Progenitor cell of endocrine pancreas (in vitro differentiated cells): ENCODE measurements at regions not wholly inside any gene's neighbourhood (a gene's known extent, or its start where the extent isn't known, plus 50 kb on each side); places are given as distances from the start of the nearest gene placed in this dataset.

ENCODE experiments used
- DNase-seq: peaks from one replicate; pipeline ENCODE4 v3.0.0; 2021; ENCODE audit warnings: low spot score; ENCODE audit not compliant: unreplicated experiment
- H3K27ac Mint-ChIP-seq: 2 replicates; pipeline ENCODE4 v1.8.0; 2021; ENCODE audit warnings: mild to moderate bottlenecking, moderate library complexity, mixed read lengths
- H3K27me3 Mint-ChIP-seq: 2 replicates; pipeline ENCODE4 v1.8.0; 2021; ENCODE audit warnings: mixed read lengths
- H3K36me3 Mint-ChIP-seq: 2 replicates; pipeline ENCODE4 v1.8.0; 2022; ENCODE audit warnings: mixed read lengths; ENCODE audit not compliant: insufficient read depth
- H3K4me1 Mint-ChIP-seq: 2 replicates; pipeline ENCODE4 v1.8.0; 2021; ENCODE audit warnings: low read depth, mixed read lengths
- H3K4me3 Mint-ChIP-seq: 2 replicates; pipeline ENCODE4 v1.8.0; 2021; ENCODE audit warnings: low read depth, mild to moderate bottlenecking, moderate library complexity, mixed read lengths
- H3K9me3 Mint-ChIP-seq: 2 replicates; pipeline ENCODE4 v1.8.0; 2021; ENCODE audit warnings: low read depth, mixed read lengths
- TF ChIP-seq, protein P1 (sequence below): fragments of 200-600 bp; sonication (generic); IDR thresholded peaks from one replicate; pipeline ENCODE4 v1.5.0; 2021; ENCODE audit warnings: antibody characterized with exemption, mild to moderate bottlenecking; ENCODE audit not compliant: unreplicated experiment

- Mint-ChIP-seq H3K27ac (no peak overlapping the region), H3K27me3 (peaks cover 9% of the 10 kb centered on the region), H3K9me3 (no peaks in the 10 kb centered on the region), H3K4me3 (no peak overlapping the region), H3K36me3 (no peaks in the 10 kb centered on the region), H3K4me1 (no peaks in the 10 kb centered on the region)
- TF ChIP-seq, protein P1, sequence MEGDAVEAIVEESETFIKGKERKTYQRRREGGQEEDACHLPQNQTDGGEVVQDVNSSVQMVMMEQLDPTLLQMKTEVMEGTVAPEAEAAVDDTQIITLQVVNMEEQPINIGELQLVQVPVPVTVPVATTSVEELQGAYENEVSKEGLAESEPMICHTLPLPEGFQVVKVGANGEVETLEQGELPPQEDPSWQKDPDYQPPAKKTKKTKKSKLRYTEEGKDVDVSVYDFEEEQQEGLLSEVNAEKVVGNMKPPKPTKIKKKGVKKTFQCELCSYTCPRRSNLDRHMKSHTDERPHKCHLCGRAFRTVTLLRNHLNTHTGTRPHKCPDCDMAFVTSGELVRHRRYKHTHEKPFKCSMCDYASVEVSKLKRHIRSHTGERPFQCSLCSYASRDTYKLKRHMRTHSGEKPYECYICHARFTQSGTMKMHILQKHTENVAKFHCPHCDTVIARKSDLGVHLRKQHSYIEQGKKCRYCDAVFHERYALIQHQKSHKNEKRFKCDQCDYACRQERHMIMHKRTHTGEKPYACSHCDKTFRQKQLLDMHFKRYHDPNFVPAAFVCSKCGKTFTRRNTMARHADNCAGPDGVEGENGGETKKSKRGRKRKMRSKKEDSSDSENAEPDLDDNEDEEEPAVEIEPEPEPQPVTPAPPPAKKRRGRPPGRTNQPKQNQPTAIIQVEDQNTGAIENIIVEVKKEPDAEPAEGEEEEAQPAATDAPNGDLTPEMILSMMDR: no peak
- no peak for DNase-seq
These were observed 507.8 kb upstream of the EEF2KMT start for GRCh38 chr16:5605404-5605803.

DNA sequence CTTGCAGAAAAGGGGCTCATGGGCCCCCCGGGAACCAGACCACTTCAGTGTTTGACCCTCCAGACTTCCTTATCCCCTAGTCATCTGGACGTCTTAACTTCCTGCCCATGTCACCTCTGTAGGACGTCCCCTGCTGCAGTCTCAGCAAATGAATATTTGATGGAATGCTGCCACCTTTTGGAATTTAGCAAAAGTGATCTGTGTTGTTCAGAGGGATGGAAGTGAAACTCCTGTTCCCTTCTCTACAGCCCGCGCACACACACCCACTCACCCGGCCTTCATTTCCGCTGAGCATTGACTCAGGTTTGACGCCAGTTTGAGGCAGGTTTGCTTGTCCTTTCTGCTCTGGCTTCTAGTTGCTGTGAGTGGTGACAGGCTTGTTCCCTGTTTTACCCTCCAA lies 507.2 kb upstream of the EEF2KMT start:
- Mint-ChIP-seq H3K27ac (no peak overlapping the region), H3K36me3 (no peaks in the 10 kb centered on the region), H3K27me3 (peaks cover 2% of the 10 kb centered on the region), H3K4me1 (no peaks in the 10 kb centered on the region), H3K9me3 (no peaks in the 10 kb centered on the region), H3K4me3 (no peak overlapping the region)
- DNase-seq: no peak
- TF ChIP-seq, protein P1: peak; percentile 61

GRCh38 chr16:5603836-5604235 lies 506.2 kb upstream of the EEF2KMT start:
- Mint-ChIP-seq H3K27ac (no peak overlapping the region), H3K4me3 (no peak overlapping the region), H3K9me3 (no peaks in the 10 kb centered on the region), H3K27me3 (peaks cover 2% of the 10 kb centered on the region), H3K4me1 (no peaks in the 10 kb centered on the region), H3K36me3 (no peaks in the 10 kb centered on the region)
- no peak for DNase-seq
- TF ChIP-seq, protein P1: no peak

DNA sequence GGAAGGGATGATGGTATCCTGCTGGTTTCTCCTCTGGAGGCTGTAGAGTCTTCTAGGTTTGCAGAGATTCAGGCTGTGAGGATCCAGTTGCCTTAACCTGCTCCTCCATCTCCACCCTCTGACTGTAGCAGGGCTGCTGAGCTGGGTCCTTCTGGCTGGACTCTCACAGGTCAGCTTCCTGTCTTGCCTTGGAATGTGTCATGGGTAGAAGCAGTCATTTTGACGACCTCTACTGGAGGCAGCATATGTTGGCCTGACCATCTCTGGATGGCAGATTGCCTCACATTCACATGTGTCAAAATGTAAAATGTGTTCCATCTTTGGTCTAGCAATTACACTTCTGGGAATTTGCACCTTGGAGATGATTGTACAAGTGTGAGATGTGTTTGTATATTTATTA lies 504.4 kb upstream of the EEF2KMT start:
- no peak for DNase-seq
- Mint-ChIP-seq H3K4me1 (no peaks in the 10 kb centered on the region), H3K27ac (no peak overlapping the region), H3K9me3 (no peaks in the 10 kb centered on the region), H3K36me3 (no peaks in the 10 kb centered on the region), H3K27me3 (peaks cover 2% of the 10 kb centered on the region), H3K4me3 (no peak overlapping the region)
- TF ChIP-seq, protein P1: no peak

DNA sequence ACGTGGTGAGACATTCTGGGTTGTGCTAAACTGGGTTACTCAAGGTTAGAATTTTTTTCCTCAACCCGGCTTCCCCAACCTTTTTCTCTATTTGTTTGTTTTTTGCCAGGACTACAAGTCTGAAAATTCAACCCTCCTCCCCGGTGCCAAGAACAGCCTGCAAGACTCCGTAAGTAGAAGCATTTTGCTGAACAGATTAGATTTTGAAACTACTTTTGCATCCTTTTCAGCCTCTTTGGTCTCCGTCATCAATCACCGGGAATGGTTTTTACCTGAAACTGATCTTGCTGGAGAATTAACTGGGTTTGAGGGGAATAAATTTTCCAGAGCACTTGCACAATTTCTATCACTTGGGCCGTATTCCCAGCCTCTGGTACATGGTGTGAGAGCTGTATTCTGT lies 501.2 kb upstream of the EEF2KMT start:
- Mint-ChIP-seq H3K36me3 (no peaks in the 10 kb centered on the region), H3K4me1 (no peaks in the 10 kb centered on the region), H3K27me3 (peaks cover 6% of the 10 kb centered on the region), H3K9me3 (no peaks in the 10 kb centered on the region), H3K4me3 (no peak overlapping the region), H3K27ac (no peak overlapping the region)
- TF ChIP-seq, protein P1: no peak
- no peak for DNase-seq
